ENCODE measurements at regions not wholly inside any gene's neighbourhood (a gene's known extent, or its start where the extent isn't known, plus 50 kb on each side); places are given as distances from the start of the nearest gene placed in this dataset.
"Not testable (repeated sequence)": the region's sequence is repeated elsewhere in the genome, so short reads cannot be mapped to it uniquely, and the experiment has no call there.

GRCh38 chr2:58434692-58435091, 193.6 kb upstream of the FANCL start:
- no peak for DNase-seq

GRCh38 chr2:58432491-58433170, 191.5 kb upstream of the FANCL start:
- no peak for DNase-seq

GRCh38 chr2:58429014-58429875, 188.1 kb upstream of the FANCL start:
- no peak for DNase-seq

GRCh38 chr2:58428096-58429013, 187.2 kb upstream of the FANCL start:
- peak; percentile 66 for DNase-seq

GRCh38 chr2:58427572-58428095, 186.5 kb upstream of the FANCL start:
- DNase-seq = peak; percentile 14

GRCh38 chr2:58425368-58425767, 184.2 kb upstream of the FANCL start:
- no peak for DNase-seq

GRCh38 chr2:58419983-58420382, 178.9 kb upstream of the FANCL start:
- DNase-seq = no peak

GRCh38 chr2:58416696-58417095, 175.6 kb upstream of the FANCL start:
- no peak for DNase-seq

- DNase-seq = no peak
Measured at GRCh38 chr2:58414506-58414905, 173.4 kb upstream of the FANCL start.

GRCh38 chr2:58410549-58410948, 169.4 kb upstream of the FANCL start:
- DNase-seq = no peak

- no peak for DNase-seq
Measured at GRCh38 chr2:58407487-58407886, 166.4 kb upstream of the FANCL start.

GRCh38 chr2:58405341-58405740, 164.2 kb upstream of the FANCL start:
- no peak for DNase-seq

- DNase-seq = no peak
Measured at GRCh38 chr2:58401936-58402335, 160.8 kb upstream of the FANCL start.

- no peak for DNase-seq
Measured at GRCh38 chr2:58398406-58398805, 157.3 kb upstream of the FANCL start.

GRCh38 chr2:58387701-58388100, 146.6 kb upstream of the FANCL start:
- DNase-seq = no peak

- DNase-seq = not testable (repeated sequence)
Measured at GRCh38 chr2:58386904-58387303, 145.8 kb upstream of the FANCL start.

GRCh38 chr2:58378152-58378551, 137.0 kb upstream of the FANCL start:
- no peak for DNase-seq

- DNase-seq = no peak
Measured at GRCh38 chr2:58377181-58377580, 136.1 kb upstream of the FANCL start.

- DNase-seq = no peak
Measured at GRCh38 chr2:58376592-58376991, 135.5 kb upstream of the FANCL start.

- no peak for DNase-seq
Measured at GRCh38 chr2:58369594-58369993, 128.5 kb upstream of the FANCL start.

- DNase-seq = no peak
Measured at GRCh38 chr2:58364098-58364497, 123.0 kb upstream of the FANCL start.

- no peak for DNase-seq
Measured at GRCh38 chr2:58358026-58358425, 116.9 kb upstream of the FANCL start.

- no peak for DNase-seq
Measured at GRCh38 chr2:58357521-58357920, 116.4 kb upstream of the FANCL start.

All from NCI-H510A (cell line).